ENCODE measurements at regions not wholly inside any gene's neighbourhood (a gene's known extent, or its start where the extent isn't known, plus 50 kb on each side); places are given as distances from the start of the nearest gene placed in this dataset.

DNA sequence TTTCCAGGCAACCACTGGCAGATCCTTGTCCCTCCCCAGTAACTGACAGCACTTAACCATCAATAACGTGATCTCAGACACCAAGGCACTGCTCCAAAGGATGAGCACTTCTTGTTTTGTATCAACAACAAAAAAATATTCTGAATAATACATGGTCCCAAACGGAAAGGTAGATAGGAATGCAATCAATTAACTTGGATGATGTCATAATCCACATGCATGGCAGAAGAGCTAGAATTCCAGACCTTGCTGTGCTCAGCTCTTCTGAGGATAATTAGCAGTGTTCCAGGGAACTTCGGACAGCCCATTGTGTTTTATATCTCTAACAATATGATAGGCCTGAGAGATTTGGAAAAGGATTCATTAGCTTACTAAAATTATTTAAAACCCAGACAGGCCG, 288.4 kb upstream of the PCSK5 start:
- Histone ChIP-seq H4K8ac (replicated peaks; ENCODE audit: insufficient read length, low read depth, low read length) (no peak overlapping the region), H3T11ph (ENCODE audit: low read length) (no peak overlapping the region), H3K4me1 (ENCODE audit: insufficient read depth, low read length) (no peaks in the 10 kb centered on the region), H2AK5ac (ENCODE audit: insufficient read length, low read length) (no peak overlapping the region), H3K14ac (ENCODE audit: insufficient read depth, low read length) (no peak overlapping the region), H3K23me2 (ENCODE audit: insufficient read length, low read depth, low read length, poor library complexity, severe bottlenecking) (no peaks in the 10 kb centered on the region), H3K27me3 (ENCODE audit: insufficient read depth, low read length) (no peaks in the 10 kb centered on the region), H3K18ac (ENCODE audit: insufficient read length, low read depth, low read length) (no peak overlapping the region), H2BK20ac (ENCODE audit: low read depth, low read length, poor library complexity, severe bottlenecking) (no peak overlapping the region), H3K27ac (ENCODE audit: insufficient read length, low read depth, low read length) (no peak overlapping the region), H4K91ac (ENCODE audit: insufficient read length, low read depth, low read length) (no peak overlapping the region), H2BK120ac (ENCODE audit: low read depth, low read length, poor library complexity, severe bottlenecking) (no peak overlapping the region), H3K9me3 (ENCODE audit: control insufficient read depth, low read depth, low read length) (no peaks in the 10 kb centered on the region), H2BK15ac (ENCODE audit: low read depth, low read length) (no peak overlapping the region), H3K56ac (ENCODE audit: insufficient read length, low read depth, low read length) (no peak overlapping the region), H3K4ac (ENCODE audit: low read depth, low read length) (no peak overlapping the region), H3K23ac (ENCODE audit: insufficient read length, low read depth, low read length) (no peak overlapping the region), H3K4me2 (ENCODE audit: insufficient read depth, insufficient read length, low read length) (no peak overlapping the region), H3K79me2 (ENCODE audit: insufficient read depth, low read length) (no peaks in the 10 kb centered on the region), H3K79me1 (ENCODE audit: insufficient read depth, low read depth, low read length, poor library complexity, severe bottlenecking) (no peaks in the 10 kb centered on the region), H4K20me1 (ENCODE audit: control insufficient read depth, insufficient read depth, insufficient read length) (no peaks in the 10 kb centered on the region), H4K5ac (ENCODE audit: insufficient read length, low read depth, low read length) (no peak overlapping the region), H3K9ac (ENCODE audit: extremely low read depth, insufficient read length, low read length) (no peak overlapping the region), H2BK12ac (ENCODE audit: insufficient read length, low read depth, low read length) (no peak overlapping the region), H2BK5ac (ENCODE audit: insufficient read length, low read length) (no peak overlapping the region), H2AFZ (ENCODE audit: low read length) (no peak overlapping the region)
- no peak for DNase-seq
- no CpG with 5 or more reads among the region's 4 CpGs for WGBS (ENCODE audit: extremely low coverage, insufficient read length, low lambda C conversion rate)
- TF ChIP-seq, protein P1, sequence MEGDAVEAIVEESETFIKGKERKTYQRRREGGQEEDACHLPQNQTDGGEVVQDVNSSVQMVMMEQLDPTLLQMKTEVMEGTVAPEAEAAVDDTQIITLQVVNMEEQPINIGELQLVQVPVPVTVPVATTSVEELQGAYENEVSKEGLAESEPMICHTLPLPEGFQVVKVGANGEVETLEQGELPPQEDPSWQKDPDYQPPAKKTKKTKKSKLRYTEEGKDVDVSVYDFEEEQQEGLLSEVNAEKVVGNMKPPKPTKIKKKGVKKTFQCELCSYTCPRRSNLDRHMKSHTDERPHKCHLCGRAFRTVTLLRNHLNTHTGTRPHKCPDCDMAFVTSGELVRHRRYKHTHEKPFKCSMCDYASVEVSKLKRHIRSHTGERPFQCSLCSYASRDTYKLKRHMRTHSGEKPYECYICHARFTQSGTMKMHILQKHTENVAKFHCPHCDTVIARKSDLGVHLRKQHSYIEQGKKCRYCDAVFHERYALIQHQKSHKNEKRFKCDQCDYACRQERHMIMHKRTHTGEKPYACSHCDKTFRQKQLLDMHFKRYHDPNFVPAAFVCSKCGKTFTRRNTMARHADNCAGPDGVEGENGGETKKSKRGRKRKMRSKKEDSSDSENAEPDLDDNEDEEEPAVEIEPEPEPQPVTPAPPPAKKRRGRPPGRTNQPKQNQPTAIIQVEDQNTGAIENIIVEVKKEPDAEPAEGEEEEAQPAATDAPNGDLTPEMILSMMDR (conservative IDR thresholded peaks at IDR 0.05) = no peak
- Mint-ChIP-seq H3K36me3 (ENCODE audit: insufficient read depth in 1 of 3, low read depth in 3 of 3) (no peaks in the 10 kb centered on the region), H3K9me3 (no peaks in the 10 kb centered on the region), H3K27me3 (ENCODE audit: low read depth) (no peaks in the 10 kb centered on the region), H3K4me3 (no peak overlapping the region), H3K27ac (no peak overlapping the region), H3K4me1 (no peaks in the 10 kb centered on the region)

Measured in H9 (cell line).